GM12892 (cell line): ENCODE measurements at regions not wholly inside any gene's neighbourhood (a gene's known extent, or its start where the extent isn't known, plus 50 kb on each side); places are given as distances from the start of the nearest gene placed in this dataset.

Experiments used
- POLR2A ChIP-seq: IDR thresholded peaks from 2 replicates; pipeline ENCODE4 v1.6.1; 2011; ENCODE audit warnings: low read depth, low read length, control low read depth
- POLR2AphosphoS5 ChIP-seq: IDR thresholded peaks from 2 replicates; pipeline ENCODE4 v1.6.1; 2011; ENCODE audit warnings: low read depth, low read length, control low read depth

GRCh38 chr1:229751610-229752009 lies 125.6 kb downstream of the URB2 start:
- TF ChIP-seq POLR2A: no peak
- TF ChIP-seq POLR2AphosphoS5: no peak
